HEK293 (cell line): ENCODE measurements at regions not wholly inside any gene's neighbourhood (a gene's known extent, or its start where the extent isn't known, plus 50 kb on each side); places are given as distances from the start of the nearest gene placed in this dataset.
"Not testable (repeated sequence)": the region's sequence is repeated elsewhere in the genome, so short reads cannot be mapped to it uniquely, and the experiment has no call there.

ENCODE experiments used
- MZF1 ChIP-seq: fragments of 450-650 bp; formaldehyde crosslinking; IDR thresholded peaks from 2 replicates; pipeline ENCODE4 v1.5.1; 2017; ENCODE audit warnings: missing biosample characterization, missing genetic modification characterization, borderline replicate concordance
- REST ChIP-seq: fragments of 450-650 bp; formaldehyde crosslinking; IDR thresholded peaks from 2 replicates; pipeline ENCODE4 v1.5.1; 2016; ENCODE audit warnings: missing biosample characterization, missing genetic modification characterization
- SP2 ChIP-seq: fragments of 450-650 bp; formaldehyde crosslinking; IDR thresholded peaks from 2 replicates; pipeline ENCODE4 v1.5.1; 2016; ENCODE audit warnings: missing biosample characterization, missing genetic modification characterization
- TCF7L2 ChIP-seq: IDR thresholded peaks from 2 replicates; pipeline ENCODE4 v1.6.1; 2011; ENCODE audit warnings: low read depth, mild to moderate bottlenecking, inconsistent platforms, low read length, moderate library complexity, borderline replicate concordance
- ZNF184 ChIP-seq: fragments of 450-650 bp; IDR thresholded peaks from 2 replicates; pipeline ENCODE4 v1.5.1; 2018; ENCODE audit warnings: missing biosample characterization, mild to moderate bottlenecking, missing genetic modification characterization
- ZNF426 ChIP-seq: fragments of 450-650 bp; formaldehyde crosslinking; IDR thresholded peaks from 2 replicates; pipeline ENCODE4 v1.5.1; 2017; ENCODE audit warnings: missing biosample characterization, missing genetic modification characterization, mild to moderate bottlenecking, inconsistent platforms, moderate library complexity
- ZNF48 ChIP-seq: fragments of 450-650 bp; formaldehyde crosslinking; IDR thresholded peaks from 2 replicates; pipeline ENCODE4 v1.5.1; 2016; ENCODE audit warnings: missing biosample characterization, missing genetic modification characterization
- ZNF677 ChIP-seq: fragments of 450-650 bp; IDR thresholded peaks from 2 replicates; pipeline ENCODE4 v1.5.0; 2018; ENCODE audit warnings: missing biosample characterization, mild to moderate bottlenecking, missing genetic modification characterization, moderate library complexity
- TF ChIP-seq, protein P1 (sequence below): fragments of 450-650 bp; formaldehyde crosslinking; IDR thresholded peaks from 2 replicates; pipeline ENCODE4 v1.5.1; 2016; ENCODE audit warnings: missing biosample characterization, missing genetic modification characterization

GRCh38 chr1:145188869-145189542 lies 53.0 kb downstream of the PPIAL4D start:
- TF ChIP-seq REST (tag by site-specific recombination); SP2 (tag by site-specific recombination); MZF1 (tag by site-specific recombination); ZNF426 (tag by site-specific recombination); ZNF677 (tag by site-specific recombination); TCF7L2; ZNF184 (tag by site-specific recombination); ZNF48 (tag by site-specific recombination): not testable (repeated sequence)
- TF ChIP-seq, protein P1, sequence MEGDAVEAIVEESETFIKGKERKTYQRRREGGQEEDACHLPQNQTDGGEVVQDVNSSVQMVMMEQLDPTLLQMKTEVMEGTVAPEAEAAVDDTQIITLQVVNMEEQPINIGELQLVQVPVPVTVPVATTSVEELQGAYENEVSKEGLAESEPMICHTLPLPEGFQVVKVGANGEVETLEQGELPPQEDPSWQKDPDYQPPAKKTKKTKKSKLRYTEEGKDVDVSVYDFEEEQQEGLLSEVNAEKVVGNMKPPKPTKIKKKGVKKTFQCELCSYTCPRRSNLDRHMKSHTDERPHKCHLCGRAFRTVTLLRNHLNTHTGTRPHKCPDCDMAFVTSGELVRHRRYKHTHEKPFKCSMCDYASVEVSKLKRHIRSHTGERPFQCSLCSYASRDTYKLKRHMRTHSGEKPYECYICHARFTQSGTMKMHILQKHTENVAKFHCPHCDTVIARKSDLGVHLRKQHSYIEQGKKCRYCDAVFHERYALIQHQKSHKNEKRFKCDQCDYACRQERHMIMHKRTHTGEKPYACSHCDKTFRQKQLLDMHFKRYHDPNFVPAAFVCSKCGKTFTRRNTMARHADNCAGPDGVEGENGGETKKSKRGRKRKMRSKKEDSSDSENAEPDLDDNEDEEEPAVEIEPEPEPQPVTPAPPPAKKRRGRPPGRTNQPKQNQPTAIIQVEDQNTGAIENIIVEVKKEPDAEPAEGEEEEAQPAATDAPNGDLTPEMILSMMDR (tag by site-specific recombination) = not testable (repeated sequence)
